IMR-90 (cell line): ENCODE measurements at regions not wholly inside any gene's neighbourhood (a gene's known extent, or its start where the extent isn't known, plus 50 kb on each side); places are given as distances from the start of the nearest gene placed in this dataset.

ENCODE experiments used
- ATAC-seq: fragments of 200-7000 bp; cut with Tn5 transposase; 2 replicates; pipeline ENCODE4 v1.9.1; 2020; ENCODE audit warnings: low read depth, mild to moderate bottlenecking, moderate library complexity
- BruUV-seq: library from RNA; stranded (reverse); fragments of 400-500 nt; replicated peaks from 2 replicates; lab custom pipeline; 2021; lab: Mats Ljungman, UMichigan
- CTCF ChIA-PET: fragments of 300-600 bp; formaldehyde crosslinking; extraction: SDS; loops from one replicate; lab custom pipeline; 2021; ENCODE audit warnings: antibody characterized with exemption; lab: Yijun Ruan, JAX
- POLR2A ChIA-PET: fragments of 300-600 bp; sonication (Branson Sonifier 250); formaldehyde crosslinking; loops from one replicate; lab custom pipeline; 2022; ENCODE audit warnings: antibody characterized with exemption; ENCODE audit not compliant: unreplicated experiment; lab: Charles Lee
- DNase-seq: peaks from one replicate; pipeline ENCODE4 v3.0.0; 2013
- H2AFZ ChIP-seq: replicated peaks from 2 replicates; pipeline ENCODE3; 2013; ENCODE audit warnings: low read length, mild to moderate bottlenecking; ENCODE audit not compliant: poor library complexity
- H2AK5ac ChIP-seq: 2 replicates; pipeline ENCODE4 v1.6.1; 2013; ENCODE audit warnings: low read depth, low read length, inconsistent platforms
- H2AK9ac ChIP-seq: replicated peaks from 2 replicates; pipeline ENCODE3; 2013; ENCODE audit warnings: mild to moderate bottlenecking, low read depth, low read length, moderate library complexity; ENCODE audit not compliant: poor library complexity
- H2BK120ac ChIP-seq: 2 replicates; pipeline ENCODE4 v1.6.1; 2013; ENCODE audit warnings: low read depth, low read length, inconsistent platforms
- H2BK15ac ChIP-seq: 3 replicates; pipeline ENCODE4 v1.6.1; 2013; ENCODE audit warnings: low read depth, low read length, inconsistent platforms
- H2BK20ac ChIP-seq: 2 replicates; pipeline ENCODE4 v1.6.1; 2013; ENCODE audit warnings: low read depth, mild to moderate bottlenecking, inconsistent platforms, low read length, moderate library complexity
- H2BK5ac ChIP-seq: 2 replicates; pipeline ENCODE4 v1.6.1; 2013; ENCODE audit warnings: mild to moderate bottlenecking, low read depth, low read length, inconsistent platforms; ENCODE audit not compliant: poor library complexity, severe bottlenecking
- H3K14ac ChIP-seq: replicated peaks from 2 replicates; pipeline ENCODE4 v1.6.1; 2013; ENCODE audit warnings: low read depth, low read length, inconsistent platforms
- H3K18ac ChIP-seq: 2 replicates; pipeline ENCODE4 v1.6.1; 2013; ENCODE audit warnings: low read depth, low read length, control low read depth
- H3K23ac ChIP-seq: 2 replicates; pipeline ENCODE4 v1.6.1; 2013; ENCODE audit warnings: low read depth, low read length, inconsistent platforms
- H3K27ac ChIP-seq: 2 replicates; pipeline ENCODE4 v1.5.1; 2013; ENCODE audit warnings: mild to moderate bottlenecking, control low read depth, low read length; ENCODE audit not compliant: insufficient read depth
- H3K27me3 ChIP-seq: 2 replicates; pipeline ENCODE4 v1.6.1; 2013; ENCODE audit warnings: low read length; ENCODE audit not compliant: control insufficient read depth, insufficient read depth
- H3K36me3 ChIP-seq: 2 replicates; pipeline ENCODE4 v1.6.1; 2013; ENCODE audit warnings: low read length, mixed read lengths; ENCODE audit not compliant: control insufficient read depth, insufficient read depth
- H3K4ac ChIP-seq: 2 replicates; pipeline ENCODE4 v1.6.1; 2013; ENCODE audit warnings: low read depth, low read length, inconsistent platforms
- H3K4me1 ChIP-seq: 2 replicates; pipeline ENCODE4 v1.6.1; 2013; ENCODE audit warnings: low read length, mixed read lengths; ENCODE audit not compliant: control insufficient read depth, insufficient read depth
- H3K4me2 ChIP-seq: 2 replicates; pipeline ENCODE4 v1.6.1; 2013; ENCODE audit warnings: low read depth, mild to moderate bottlenecking, control low read depth, low read length, moderate library complexity
- H3K4me3 ChIP-seq: 2 replicates; pipeline ENCODE4 v1.5.1; 2013; ENCODE audit warnings: low read depth, mild to moderate bottlenecking, control low read depth, low read length, moderate library complexity; ENCODE audit not compliant: insufficient read depth
- H3K56ac ChIP-seq: 2 replicates; pipeline ENCODE4 v1.6.1; 2013; ENCODE audit warnings: low read length, inconsistent platforms; ENCODE audit not compliant: insufficient read depth; ENCODE audit errors: extremely low read depth
- H3K79me1 ChIP-seq, 2 experiments: 2 replicates each; pipeline ENCODE4 v1.6.1; 2013; ENCODE audit warnings: low read length in 2 of 2, inconsistent platforms in 1 of 2, low read depth in 1 of 2
- H3K9ac ChIP-seq: 2 replicates; pipeline ENCODE4 v1.6.1; 2013; ENCODE audit warnings: low read depth, low read length, control low read depth
- H3K9me1 ChIP-seq: 2 replicates; pipeline ENCODE4 v1.6.1; 2013; ENCODE audit warnings: low read length, inconsistent platforms; ENCODE audit not compliant: insufficient read depth
- H3K9me3 ChIP-seq: 2 replicates; pipeline ENCODE4 v1.6.1; 2013; ENCODE audit warnings: low read length; ENCODE audit not compliant: control insufficient read depth, insufficient read depth
- H4K20me1 ChIP-seq: 2 replicates; pipeline ENCODE4 v1.6.1; 2013; ENCODE audit warnings: low read length, inconsistent platforms; ENCODE audit not compliant: insufficient read depth
- H4K5ac ChIP-seq: 2 replicates; pipeline ENCODE4 v1.6.1; 2013; ENCODE audit warnings: mild to moderate bottlenecking, low read depth, low read length, control low read depth
- H4K8ac ChIP-seq, 2 experiments: 2 replicates each; pipeline ENCODE4 v1.6.1; 2013; ENCODE audit warnings: low read depth in 2 of 2, low read length in 2 of 2, control low read depth in 1 of 2, inconsistent platforms in 1 of 2
- H4K91ac ChIP-seq: 2 replicates; pipeline ENCODE4 v1.6.1; 2013; ENCODE audit warnings: low read depth, low read length, inconsistent platforms; ENCODE audit not compliant: insufficient read depth
- BHLHE40 ChIP-seq: fragments of 150-350 bp; IDR thresholded peaks from 2 replicates; pipeline ENCODE4 v1.6.1; 2016; ENCODE audit warnings: mild to moderate bottlenecking, low read depth, low read length
- CEBPB ChIP-seq: IDR thresholded peaks from 2 replicates; pipeline ENCODE4 v1.6.1; 2012; ENCODE audit warnings: low read depth, low read length, improper control_type of control experiment
- CHD1 ChIP-seq: IDR thresholded peaks from 2 replicates; pipeline ENCODE4 v1.6.1; 2012; ENCODE audit warnings: low read depth, low read length, improper control_type of control experiment
- CTCF ChIP-seq: conservative IDR thresholded peaks from 2 replicates; pipeline ENCODE4 v1.5.1; 2012; ENCODE audit warnings: mild to moderate bottlenecking, low read depth, low read length, improper control_type of control experiment
- ELK1 ChIP-seq: fragments of 150-350 bp; IDR thresholded peaks from 2 replicates; pipeline ENCODE4 v1.6.1; 2016; ENCODE audit warnings: low read depth, mild to moderate bottlenecking, low read length, moderate library complexity, borderline replicate concordance
- FOS ChIP-seq: fragments of 150-350 bp; IDR thresholded peaks from 2 replicates; pipeline ENCODE4 v1.6.1; 2016; ENCODE audit warnings: low read depth, low read length
- MAFK ChIP-seq: IDR thresholded peaks from 2 replicates; pipeline ENCODE4 v1.6.1; 2012; ENCODE audit warnings: low read depth, low read length, improper control_type of control experiment
- MAZ ChIP-seq: IDR thresholded peaks from 2 replicates; pipeline ENCODE4 v1.6.1; 2012; ENCODE audit warnings: low read depth, mild to moderate bottlenecking, low read length, improper control_type of control experiment, moderate library complexity, borderline replicate concordance
- MXI1 ChIP-seq: IDR thresholded peaks from 2 replicates; pipeline ENCODE4 v1.6.1; 2012; ENCODE audit warnings: low read depth, mild to moderate bottlenecking, low read length, moderate library complexity, borderline replicate concordance
- NFE2L2 ChIP-seq: fragments of 150-350 bp; IDR thresholded peaks from 2 replicates; pipeline ENCODE4 v1.6.1; 2016; ENCODE audit warnings: low read depth, mild to moderate bottlenecking, low read length
- POLR2A ChIP-seq: IDR thresholded peaks from 2 replicates; pipeline ENCODE4 v1.6.1; 2012; ENCODE audit warnings: mild to moderate bottlenecking, low read depth, low read length
- RAD21 ChIP-seq: IDR thresholded peaks from 2 replicates; pipeline ENCODE4 v1.6.1; 2012; ENCODE audit warnings: low read length, improper control_type of control experiment
- RCOR1 ChIP-seq: IDR thresholded peaks from 2 replicates; pipeline ENCODE4 v1.6.1; 2012; ENCODE audit warnings: mild to moderate bottlenecking, low read length, improper control_type of control experiment; ENCODE audit not compliant: insufficient replicate concordance
- RFX5 ChIP-seq: IDR thresholded peaks from 2 replicates; pipeline ENCODE4 v1.8.0; 2012; ENCODE audit warnings: low read depth, mild to moderate bottlenecking, low read length, moderate library complexity
- SMC3 ChIP-seq: fragments of 150-350 bp; IDR thresholded peaks from 2 replicates; pipeline ENCODE4 v1.6.1; 2016; ENCODE audit warnings: low read depth, mild to moderate bottlenecking, antibody characterized with exemption, low read length, moderate library complexity
- USF2 ChIP-seq: fragments of 150-350 bp; IDR thresholded peaks from 2 replicates; pipeline ENCODE4 v1.6.1; 2017; ENCODE audit warnings: mild to moderate bottlenecking, antibody characterized with exemption, low read length, low read depth
- WGBS, 2 experiments: methylation state at CpG; one replicate each; pipeline versions ENCODE4 v1.1.5 to v1.1.7; 2013; ENCODE audit warnings: missing lambda C conversion rate in 2 of 2; ENCODE audit not compliant: insufficient read length in 1 of 2; ENCODE audit errors: extremely low coverage in 2 of 2; 5-methylcytosine and 5-hydroxymethylcytosine counted together
- dilution Hi-C: fragments of 300-500 bp; cut with HindIII; formaldehyde crosslinking; loops from one replicate; pipeline ENCODE4 v1.14.3; 2018; ENCODE audit warnings: low sequenced_read_pairs; ENCODE audit not compliant: unreplicated experiment
- in situ Hi-C: fragments of 300-500 bp; cut with MboI; formaldehyde crosslinking; loops from 3 replicates; pipeline ENCODE4 v1.14.3; 2019; ENCODE audit warnings: low sequenced_read_pairs, inconsistent platforms, mixed read lengths
- intact Hi-C: fragments of 100-400 bp; cut with micrococcal nuclease; formaldehyde crosslinking; loops from 2 replicates; pipeline ENCODE4 v1.10.0; 2022

GRCh38 chr13:70189981-70190380, 81.7 kb upstream of the KLHL1 start:
- H3K14ac ChIP-seq = no peak overlapping the region
- ATAC-seq = no peak

More at GRCh38 chr13:70189981-70190380, 81.7 kb upstream of the KLHL1 start:
- H3K27me3 ChIP-seq = no peaks in the 10 kb centered on the region
- no peak overlapping the region for H2BK20ac ChIP-seq
- H2AK5ac ChIP-seq = no peak overlapping the region
- TF ChIP-seq SMC3 = no peak
- TF ChIP-seq RAD21 = no peak
- TF ChIP-seq MAZ = no peak
- TF ChIP-seq RFX5 = no peak
- no peak for TF ChIP-seq FOS
- no peak for TF ChIP-seq POLR2A
- TF ChIP-seq USF2 = no peak
- no peak for TF ChIP-seq NFE2L2
- TF ChIP-seq BHLHE40 = no peak
- TF ChIP-seq RCOR1 = no peak
- TF ChIP-seq CEBPB = no peak
- no peak for TF ChIP-seq MXI1
- no peak for TF ChIP-seq MAFK
- TF ChIP-seq CTCF = no peak
- no peak for TF ChIP-seq ELK1
- no peak for TF ChIP-seq CHD1
- H3K4me3 ChIP-seq = no peak overlapping the region
- no peak overlapping the region for H2AFZ ChIP-seq
- no peak overlapping the region for H2BK5ac ChIP-seq
- H3K18ac ChIP-seq = no peak overlapping the region
- no peak overlapping the region for H4K5ac ChIP-seq
- DNase-seq = no peak
- no peak overlapping the region for H2BK15ac ChIP-seq
- no peak overlapping the region for H3K9ac ChIP-seq
- BruUV-seq = no TSS peak
- no peak overlapping the region for H2BK120ac ChIP-seq
- H3K4me1 ChIP-seq = no peaks in the 10 kb centered on the region
- no peaks in the 10 kb centered on the region for H3K79me1 ChIP-seq
- H4K8ac ChIP-seq = no peak overlapping the region
- no peaks in the 10 kb centered on the region for H4K20me1 ChIP-seq
- H3K9me1 ChIP-seq = no peaks in the 10 kb centered on the region
- H2AK9ac ChIP-seq = no peak overlapping the region
- 0 out of 2 replicates have a peak, but pooled peaks cover 2% of the 10 kb centered on the region for H3K9me3 ChIP-seq
- ChIA-PET CTCF (no interaction called here), POLR2A (no interaction called here)
- in situ Hi-C loops = no loop called here
- H3K23ac ChIP-seq = no peak overlapping the region
- intact Hi-C loops = no loop called here
- no peak overlapping the region for H3K56ac ChIP-seq
- dilution Hi-C loops = no loop called here
- H3K4me2 ChIP-seq = no peak overlapping the region
- H3K27ac ChIP-seq = no peak overlapping the region
- no peak overlapping the region for H4K91ac ChIP-seq
- no peak overlapping the region for H3K4ac ChIP-seq
- H3K36me3 ChIP-seq = no peaks in the 10 kb centered on the region
- WGBS, 2 experiments = no CpG with 5 or more reads among the region's 2 CpGs
